ENCODE measurements at regions not wholly inside any gene's neighbourhood (a gene's known extent, or its start where the extent isn't known, plus 50 kb on each side); places are given as distances from the start of the nearest gene placed in this dataset.

DNA sequence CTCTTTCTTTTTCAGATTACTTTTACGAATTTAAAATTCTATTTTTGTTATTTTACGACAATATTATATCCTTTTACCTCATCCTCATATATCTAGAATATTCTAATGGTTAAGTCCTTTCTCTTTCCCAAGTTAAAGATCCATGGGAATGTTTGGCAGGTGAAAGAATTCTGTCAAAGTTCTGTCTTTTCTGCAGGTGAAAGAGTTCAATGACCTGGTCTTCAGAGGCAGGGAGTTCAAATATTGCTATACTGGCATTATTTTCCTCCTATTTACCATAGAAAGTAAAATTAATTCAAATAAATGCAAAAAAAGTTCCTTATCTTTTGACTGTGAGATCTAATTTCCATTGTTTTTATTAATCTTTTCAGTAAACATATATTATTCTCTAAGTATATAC is 194.3 kb downstream of the ARL4A start:
- Mint-ChIP-seq H3K4me3 (no peak overlapping the region), H3K27ac (no peak overlapping the region), H3K9me3 (peaks cover 8% of the 10 kb centered on the region), H3K4me1 (no peaks in the 10 kb centered on the region), H3K27me3 (no peaks in the 10 kb centered on the region), H3K36me3 (ENCODE audit: low read depth) (no peaks in the 10 kb centered on the region)
- CTCF ChIA-PET = no interaction called here
- POLR2A ChIA-PET = no interaction called here
- intact Hi-C loops (cut with micrococcal nuclease) = no loop called here
- ATAC-seq (ENCODE audit: low read depth) (no peak), DNase-seq (no peak)
- TF ChIP-seq, protein P1, sequence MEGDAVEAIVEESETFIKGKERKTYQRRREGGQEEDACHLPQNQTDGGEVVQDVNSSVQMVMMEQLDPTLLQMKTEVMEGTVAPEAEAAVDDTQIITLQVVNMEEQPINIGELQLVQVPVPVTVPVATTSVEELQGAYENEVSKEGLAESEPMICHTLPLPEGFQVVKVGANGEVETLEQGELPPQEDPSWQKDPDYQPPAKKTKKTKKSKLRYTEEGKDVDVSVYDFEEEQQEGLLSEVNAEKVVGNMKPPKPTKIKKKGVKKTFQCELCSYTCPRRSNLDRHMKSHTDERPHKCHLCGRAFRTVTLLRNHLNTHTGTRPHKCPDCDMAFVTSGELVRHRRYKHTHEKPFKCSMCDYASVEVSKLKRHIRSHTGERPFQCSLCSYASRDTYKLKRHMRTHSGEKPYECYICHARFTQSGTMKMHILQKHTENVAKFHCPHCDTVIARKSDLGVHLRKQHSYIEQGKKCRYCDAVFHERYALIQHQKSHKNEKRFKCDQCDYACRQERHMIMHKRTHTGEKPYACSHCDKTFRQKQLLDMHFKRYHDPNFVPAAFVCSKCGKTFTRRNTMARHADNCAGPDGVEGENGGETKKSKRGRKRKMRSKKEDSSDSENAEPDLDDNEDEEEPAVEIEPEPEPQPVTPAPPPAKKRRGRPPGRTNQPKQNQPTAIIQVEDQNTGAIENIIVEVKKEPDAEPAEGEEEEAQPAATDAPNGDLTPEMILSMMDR (IDR thresholded peaks at IDR 0.05) = no peak

DNA sequence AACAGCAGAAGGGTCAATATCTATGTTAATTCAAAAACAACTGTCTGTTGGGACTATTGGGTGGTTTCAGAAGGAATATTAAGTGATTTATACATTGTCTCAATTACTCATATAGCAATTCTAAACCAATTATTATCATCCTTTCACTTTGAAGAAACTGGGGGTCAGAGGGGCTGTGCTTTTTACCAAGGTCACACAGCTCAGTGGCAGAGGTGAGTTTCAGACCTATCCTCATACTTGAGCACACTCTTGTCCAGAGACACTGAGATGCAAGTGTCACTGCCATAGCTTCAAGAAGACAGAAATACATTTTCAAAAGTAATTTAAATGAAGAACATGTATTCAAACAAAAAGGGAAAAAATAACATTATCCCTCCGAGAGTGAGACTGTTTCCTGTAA is 195.3 kb downstream of the ARL4A start:
- Mint-ChIP-seq H3K9me3 (peaks cover 8% of the 10 kb centered on the region), H3K36me3 (ENCODE audit: low read depth) (no peaks in the 10 kb centered on the region), H3K27ac (no peak overlapping the region), H3K4me1 (no peaks in the 10 kb centered on the region), H3K4me3 (no peak overlapping the region), H3K27me3 (no peaks in the 10 kb centered on the region)
- TF ChIP-seq, protein P1 (IDR thresholded peaks at IDR 0.05) = no peak
- no peak for ATAC-seq (ENCODE audit: low read depth)
- ChIA-PET CTCF (no interaction called here), POLR2A (no interaction called here)
- intact Hi-C loops (cut with micrococcal nuclease) = no loop called here
- no peak for DNase-seq

DNA sequence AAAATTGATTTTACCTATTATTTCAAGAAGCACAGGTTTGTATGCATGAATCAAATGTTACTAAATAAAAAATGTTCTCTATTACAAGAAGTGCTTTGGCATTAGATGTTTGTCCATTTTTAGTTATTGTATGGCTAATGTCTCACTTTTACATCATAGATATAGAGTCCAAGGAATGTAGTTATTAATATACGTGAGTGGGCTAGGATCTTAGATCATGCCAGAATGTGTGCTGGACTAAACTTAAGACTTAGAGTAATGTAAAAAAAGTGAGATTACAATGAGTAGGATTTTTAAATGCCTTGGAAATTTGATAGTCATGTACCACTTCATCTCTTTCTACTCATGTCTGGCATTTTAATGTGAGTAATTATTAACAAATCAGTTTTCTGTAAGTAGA is 196.6 kb downstream of the ARL4A start:
- POLR2A ChIA-PET = no interaction called here
- no peak for ATAC-seq (ENCODE audit: low read depth)

DNA sequence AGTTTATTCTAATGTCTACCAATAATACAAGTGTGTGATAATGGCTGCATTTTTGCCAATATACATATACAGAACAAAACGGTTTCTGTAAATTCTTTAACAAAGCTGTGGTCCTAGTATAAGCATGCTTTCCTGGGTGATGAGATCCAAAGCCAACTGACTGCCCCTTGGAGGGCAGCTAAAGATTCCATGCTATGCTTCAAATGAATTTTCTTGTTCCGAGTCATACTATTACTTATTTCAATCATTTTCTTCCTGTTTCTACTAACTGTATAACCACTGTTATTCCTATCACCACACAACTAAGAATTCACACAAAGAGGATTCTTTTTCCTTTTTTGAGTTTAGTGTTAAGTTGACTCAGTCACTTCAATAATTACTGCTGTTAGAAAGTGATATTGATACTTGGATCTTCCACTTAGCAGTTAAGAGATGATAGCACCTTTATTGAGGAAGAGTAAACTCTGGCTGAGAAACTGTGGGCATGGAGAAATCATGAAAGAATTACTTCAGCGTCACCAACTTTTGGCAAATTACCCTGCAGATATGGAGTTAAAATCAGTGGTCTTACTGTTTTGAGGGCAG is 197.5 kb downstream of the ARL4A start:
- DNase-seq (no peak), ATAC-seq (ENCODE audit: low read depth) (no peak)
- ChIA-PET POLR2A (no interaction called here), CTCF (no interaction called here)
- Mint-ChIP-seq H3K4me1 (no peaks in the 10 kb centered on the region), H3K27ac (no peak overlapping the region), H3K36me3 (ENCODE audit: low read depth) (no peaks in the 10 kb centered on the region), H3K9me3 (peaks cover 8% of the 10 kb centered on the region), H3K27me3 (no peaks in the 10 kb centered on the region), H3K4me3 (no peak overlapping the region)
- intact Hi-C loops (cut with micrococcal nuclease) = no loop called here
- TF ChIP-seq, protein P1 (IDR thresholded peaks at IDR 0.05) = no peak

More for the DNA sequence above, 196.6 kb downstream of the ARL4A start:
- Mint-ChIP-seq H3K27ac (no peak overlapping the region), H3K27me3 (no peaks in the 10 kb centered on the region), H3K9me3 (peaks cover 8% of the 10 kb centered on the region), H3K4me3 (no peak overlapping the region), H3K4me1 (no peaks in the 10 kb centered on the region), H3K36me3 (ENCODE audit: low read depth) (no peaks in the 10 kb centered on the region)
- TF ChIP-seq, protein P1 (IDR thresholded peaks at IDR 0.05) = no peak
- DNase-seq = no peak
- CTCF ChIA-PET = no interaction called here
- intact Hi-C loops (cut with micrococcal nuclease) = no loop called here

DNA sequence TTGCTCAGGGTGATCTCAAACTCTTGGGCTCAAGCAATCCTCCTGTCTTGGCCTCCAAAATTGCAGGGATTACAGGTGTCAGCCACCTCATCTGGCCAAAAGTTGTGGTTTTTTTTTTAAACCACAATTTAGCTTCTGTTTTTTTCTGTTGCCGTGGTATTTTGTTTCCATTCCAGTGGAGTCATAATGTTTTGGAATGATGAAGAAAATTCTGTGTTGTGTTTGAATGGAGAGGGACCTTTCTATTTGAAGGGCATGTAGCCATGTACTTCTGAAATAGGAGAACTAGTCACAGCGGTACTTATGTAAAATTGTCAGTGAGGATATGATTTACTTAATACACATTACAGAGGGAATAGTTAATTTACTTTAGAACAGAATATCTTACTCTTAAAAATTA is 201.3 kb downstream of the ARL4A start:
- CTCF ChIA-PET = no interaction called here
- TF ChIP-seq, protein P1 (IDR thresholded peaks at IDR 0.05) = no peak
- intact Hi-C loops (cut with micrococcal nuclease) = no loop called here

More for the DNA sequence above, 201.3 kb downstream of the ARL4A start:
- Mint-ChIP-seq H3K4me1 (no peaks in the 10 kb centered on the region), H3K9me3 (no peaks in the 10 kb centered on the region), H3K27me3 (no peaks in the 10 kb centered on the region), H3K36me3 (ENCODE audit: low read depth) (no peaks in the 10 kb centered on the region), H3K4me3 (no peak overlapping the region), H3K27ac (no peak overlapping the region)
- no peak for ATAC-seq (ENCODE audit: low read depth)
- no peak for DNase-seq
- POLR2A ChIA-PET = no interaction called here

All from activated B cell treated with CpG ODN at 0.5 μM for 24 hours (primary cell).